HG02852 (cell line): ENCODE measurements at regions not wholly inside any gene's neighbourhood (a gene's known extent, or its start where the extent isn't known, plus 50 kb on each side); places are given as distances from the start of the nearest gene placed in this dataset.
A peak's percentile ranks its signal among the peaks of the same experiment; 100 is the strongest.

ENCODE experiments used
- ATAC-seq: cut with Tn5 transposase; IDR thresholded peaks from one replicate; pipeline ENCODE4 v1.9.1; 2021; ENCODE audit warnings: mild to moderate bottlenecking, moderate library complexity; ENCODE audit not compliant: unreplicated experiment

DNA sequence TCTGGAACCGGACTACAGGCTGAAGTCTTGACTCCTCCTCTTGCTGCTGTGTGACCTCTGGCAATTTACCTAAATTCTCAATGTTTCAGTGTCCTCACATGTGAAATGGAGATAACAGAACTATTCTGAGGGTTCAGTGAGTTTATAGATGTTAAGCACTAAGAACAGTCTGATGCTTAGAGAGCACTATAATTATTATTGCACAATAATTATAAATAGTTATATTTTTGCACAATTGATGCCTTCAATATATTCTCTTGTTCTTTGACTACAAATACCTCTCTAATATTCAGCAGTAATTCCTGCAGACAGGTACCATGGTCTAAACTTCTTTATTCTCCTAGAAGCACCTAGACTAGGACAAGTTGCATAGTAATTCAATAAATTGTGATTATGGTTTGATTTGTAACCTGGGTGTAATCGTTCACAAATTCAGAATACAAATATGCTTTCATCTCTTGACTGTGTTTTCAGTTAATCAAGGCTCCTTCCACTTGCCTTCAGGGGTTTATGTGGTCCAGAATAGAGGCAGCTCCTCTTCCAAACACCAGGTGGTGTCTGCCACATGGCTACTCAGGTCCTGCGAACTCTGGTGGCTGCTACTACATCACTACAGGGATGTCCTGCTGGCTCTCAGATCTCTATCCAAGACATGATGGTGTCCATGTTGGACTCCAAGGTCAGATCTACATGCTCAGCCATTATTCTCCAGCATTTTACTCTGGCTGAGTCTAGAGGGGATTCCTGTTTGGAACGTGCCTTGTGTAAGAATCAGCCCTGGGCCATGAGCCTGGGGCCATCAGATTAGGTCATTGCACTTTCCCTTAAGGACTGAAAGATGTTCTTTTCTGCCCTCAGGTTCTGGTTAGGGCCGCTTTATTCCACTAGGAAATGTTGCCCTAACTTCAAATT is 103.4 kb downstream of the QRFPR start:
- ATAC-seq: peak; percentile 25

DNA sequence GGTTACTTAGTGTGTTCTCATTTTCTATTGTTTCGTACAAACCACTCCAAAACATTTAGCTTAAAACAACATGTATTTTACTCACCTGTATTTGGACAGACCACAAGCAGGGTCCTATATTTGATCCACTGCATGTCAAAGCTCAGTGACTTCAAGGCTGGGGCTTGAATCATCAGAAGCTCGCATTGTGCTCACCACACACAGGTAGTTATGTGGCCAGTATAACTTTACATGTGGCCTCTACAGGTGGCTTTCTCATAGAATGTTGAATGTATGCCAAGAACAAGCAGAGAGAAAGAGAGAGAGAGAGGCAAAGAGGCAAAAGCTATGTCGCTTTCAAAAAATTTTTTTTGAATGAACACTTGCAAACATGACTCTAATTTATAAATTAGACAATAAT is 107.6 kb downstream of the QRFPR start:
- no peak for ATAC-seq

- peak; percentile 97 for ATAC-seq
Observed at GRCh38 chr4:121272526-121272925, 108.3 kb downstream of the QRFPR start.

GRCh38 chr4:121270389-121270788 is 106.3 kb upstream of the TNIP3 start:
- no peak for ATAC-seq

DNA sequence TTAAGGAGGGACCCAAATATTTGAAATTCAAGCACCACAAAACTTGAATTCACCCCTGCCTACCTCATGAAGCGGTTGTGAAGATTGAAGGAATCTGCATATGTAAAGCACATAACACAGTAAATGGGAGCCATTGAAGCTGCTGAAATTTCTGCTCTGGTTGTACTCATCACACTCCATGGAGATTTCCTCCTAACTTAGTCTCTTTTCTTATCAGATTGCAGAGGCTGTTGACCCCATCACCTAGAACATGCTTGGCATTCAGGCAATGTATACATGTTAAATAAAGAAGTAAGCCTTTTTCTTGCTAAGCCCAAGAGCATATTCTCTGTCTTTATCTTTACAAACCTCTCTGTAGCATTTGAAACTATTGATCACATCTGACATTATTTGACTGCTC is 104.9 kb upstream of the TNIP3 start:
- ATAC-seq: no peak

GRCh38 chr4:121266982-121267381 is 102.9 kb upstream of the TNIP3 start:
- ATAC-seq: no peak

GRCh38 chr4:121256887-121257466 is 92.9 kb upstream of the TNIP3 start:
- ATAC-seq: peak; percentile 0

DNA sequence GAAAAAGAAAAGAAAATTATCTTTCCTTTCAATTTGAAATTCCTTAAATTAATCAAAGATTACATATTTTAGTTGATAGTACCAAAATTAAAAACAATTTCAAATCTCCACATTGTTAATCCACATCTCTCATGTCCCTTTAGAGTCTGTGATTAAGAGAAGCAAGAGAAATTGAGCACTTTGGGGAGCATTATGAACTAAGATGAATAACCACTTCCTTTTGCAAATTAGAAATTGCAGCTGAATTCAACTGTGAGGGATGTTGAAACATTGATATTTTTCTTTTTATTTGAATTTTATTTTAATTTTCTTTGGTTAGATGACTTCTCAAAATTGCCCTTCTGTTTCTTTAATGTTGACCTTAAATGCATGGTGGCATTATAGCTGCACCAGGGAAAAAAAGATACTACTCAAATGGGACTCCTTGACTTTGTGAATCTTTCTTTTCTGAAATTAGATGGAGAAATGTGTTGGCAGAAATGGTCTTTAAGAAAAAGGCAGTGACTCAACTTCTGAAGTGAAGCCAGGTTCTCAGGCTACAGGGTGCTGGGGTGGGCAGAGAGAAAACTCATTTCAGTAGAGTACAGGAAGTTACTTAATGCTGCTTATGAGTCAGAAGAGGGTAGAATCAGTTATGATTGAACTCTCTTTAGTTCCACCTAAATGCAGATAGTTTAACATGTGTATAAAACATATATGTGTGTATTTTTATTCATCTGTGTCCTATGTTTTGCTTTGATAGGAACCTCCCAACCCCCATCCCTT is 92.0 kb upstream of the TNIP3 start:
- ATAC-seq: peak; percentile 99

- ATAC-seq: no peak
Observed at GRCh38 chr4:121253961-121254360, 89.8 kb upstream of the TNIP3 start.

- peak; percentile 38 for ATAC-seq
Observed at GRCh38 chr4:121252224-121252806, 88.2 kb upstream of the TNIP3 start.

DNA sequence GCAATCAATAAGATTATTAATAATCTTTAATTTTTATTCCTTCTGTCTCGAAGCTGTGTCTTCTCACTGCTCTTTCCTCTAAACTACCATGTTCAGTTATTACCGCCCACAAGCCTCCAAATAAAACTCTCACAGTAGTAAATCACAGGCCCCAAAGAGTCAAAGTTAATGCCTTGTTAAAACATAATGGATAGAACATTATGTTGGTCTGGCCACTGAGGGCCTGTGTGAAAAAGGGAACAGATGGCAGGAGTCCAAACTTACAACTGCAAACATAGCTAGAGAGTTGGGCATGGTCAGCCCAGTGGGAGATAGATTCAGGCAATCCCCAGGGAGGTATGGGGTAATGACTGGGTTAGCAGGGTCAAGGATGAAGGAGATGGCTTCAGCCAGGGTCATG is 84.6 kb upstream of the TNIP3 start:
- no peak for ATAC-seq

DNA sequence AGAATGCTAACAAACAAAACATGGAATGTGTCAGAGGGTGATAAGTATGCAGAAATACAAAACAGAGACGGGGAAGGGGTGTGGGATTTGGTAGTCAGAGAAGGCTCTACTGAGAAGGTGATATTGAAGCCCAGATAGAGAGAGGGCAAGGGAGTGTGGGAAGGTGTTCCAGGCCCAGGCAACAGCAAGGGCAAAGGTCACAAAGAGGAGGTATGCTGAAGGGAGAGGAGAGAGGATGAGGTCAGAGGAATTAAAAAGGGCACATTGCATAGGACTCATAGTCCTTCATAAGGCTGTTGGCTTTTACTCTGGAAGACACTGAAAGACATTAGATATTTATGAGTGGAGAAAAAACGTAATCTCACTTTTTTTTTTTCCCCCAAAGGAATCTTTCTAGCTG is 82.6 kb upstream of the TNIP3 start:
- no peak for ATAC-seq

- ATAC-seq: peak; percentile 79
Observed at GRCh38 chr4:121243485-121243884, 79.4 kb upstream of the TNIP3 start.

DNA sequence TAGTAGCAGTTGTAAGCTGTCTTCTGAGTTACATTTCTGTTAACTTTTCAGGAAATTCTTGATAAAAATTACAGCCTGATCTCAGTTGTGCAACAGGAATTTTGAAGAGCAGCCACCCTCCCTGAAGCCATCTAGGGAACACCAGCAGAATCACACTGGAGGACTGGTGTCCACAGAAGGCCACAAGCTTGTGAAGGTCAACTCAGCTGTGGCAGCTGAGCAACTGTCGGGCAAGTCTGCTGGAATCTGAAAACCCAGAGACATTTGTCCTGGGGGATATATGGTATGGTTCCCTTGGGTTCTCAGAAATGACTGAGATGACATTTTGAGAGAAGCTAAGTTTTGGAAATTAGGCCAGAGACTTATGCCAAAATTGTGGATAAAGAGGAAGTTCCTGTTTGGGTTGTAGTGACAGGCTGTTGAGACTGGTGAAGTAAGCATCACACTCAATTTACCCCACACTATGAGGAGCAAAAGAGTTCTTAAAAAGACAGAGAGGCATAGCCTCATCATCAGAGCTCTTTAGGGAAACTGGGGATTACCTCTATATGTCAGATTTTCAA is 78.1 kb upstream of the TNIP3 start:
- no peak for ATAC-seq

DNA sequence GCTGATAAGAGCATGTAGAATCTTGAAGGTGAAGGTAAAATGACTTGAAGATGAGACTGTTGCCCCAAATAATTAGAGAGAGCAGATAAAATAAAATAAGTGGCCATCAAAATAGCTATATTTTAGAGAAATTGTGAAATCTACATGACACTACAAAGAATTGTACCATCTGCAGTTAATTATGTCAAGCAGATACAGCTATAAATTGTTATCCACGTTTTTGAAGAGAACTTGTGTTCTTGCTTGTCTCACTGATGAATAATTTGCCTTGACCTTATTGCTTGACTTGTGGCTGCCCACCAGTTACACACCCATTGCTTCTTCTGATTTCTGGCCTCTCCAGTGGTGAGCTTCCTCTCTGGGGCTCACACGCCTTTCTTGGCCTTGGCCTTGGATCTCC is 75.8 kb upstream of the TNIP3 start:
- no peak for ATAC-seq

DNA sequence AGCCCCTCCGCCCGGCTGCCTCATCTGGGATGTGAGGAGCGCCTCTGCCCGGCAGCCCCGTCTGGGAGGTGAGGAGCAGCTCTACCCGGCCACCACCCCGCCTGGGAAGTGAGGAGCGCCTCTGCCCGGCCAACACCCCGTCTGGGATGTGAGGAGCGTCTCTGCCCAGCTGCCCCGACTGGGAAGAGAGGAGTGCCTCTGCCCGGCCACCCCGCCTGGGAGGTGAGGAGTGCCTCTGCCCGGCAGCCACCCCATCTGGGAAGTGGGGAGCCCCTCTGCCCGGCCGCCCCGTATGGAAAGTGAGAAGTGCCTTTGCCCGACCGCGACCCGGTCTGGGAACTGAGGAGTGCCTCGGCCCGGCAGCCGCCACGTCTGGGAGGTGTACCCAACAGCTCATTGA is 74.3 kb upstream of the TNIP3 start:
- no peak for ATAC-seq

DNA sequence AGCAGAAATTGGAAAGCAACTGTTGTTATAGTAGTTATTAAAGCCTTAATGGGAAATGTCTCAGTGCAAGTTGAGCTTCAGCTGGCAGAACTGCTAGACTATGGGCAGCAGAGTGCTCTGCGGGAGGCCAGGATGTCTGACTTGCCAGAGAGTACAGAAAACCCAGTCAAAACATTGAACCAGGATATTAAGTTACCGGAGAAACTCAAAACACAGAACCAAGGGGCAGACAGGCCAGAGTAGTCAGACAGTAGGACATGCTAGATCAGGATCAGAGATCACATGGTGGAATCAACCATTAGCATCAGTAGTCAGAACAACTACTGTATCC is 72.9 kb upstream of the TNIP3 start:
- no peak for ATAC-seq

DNA sequence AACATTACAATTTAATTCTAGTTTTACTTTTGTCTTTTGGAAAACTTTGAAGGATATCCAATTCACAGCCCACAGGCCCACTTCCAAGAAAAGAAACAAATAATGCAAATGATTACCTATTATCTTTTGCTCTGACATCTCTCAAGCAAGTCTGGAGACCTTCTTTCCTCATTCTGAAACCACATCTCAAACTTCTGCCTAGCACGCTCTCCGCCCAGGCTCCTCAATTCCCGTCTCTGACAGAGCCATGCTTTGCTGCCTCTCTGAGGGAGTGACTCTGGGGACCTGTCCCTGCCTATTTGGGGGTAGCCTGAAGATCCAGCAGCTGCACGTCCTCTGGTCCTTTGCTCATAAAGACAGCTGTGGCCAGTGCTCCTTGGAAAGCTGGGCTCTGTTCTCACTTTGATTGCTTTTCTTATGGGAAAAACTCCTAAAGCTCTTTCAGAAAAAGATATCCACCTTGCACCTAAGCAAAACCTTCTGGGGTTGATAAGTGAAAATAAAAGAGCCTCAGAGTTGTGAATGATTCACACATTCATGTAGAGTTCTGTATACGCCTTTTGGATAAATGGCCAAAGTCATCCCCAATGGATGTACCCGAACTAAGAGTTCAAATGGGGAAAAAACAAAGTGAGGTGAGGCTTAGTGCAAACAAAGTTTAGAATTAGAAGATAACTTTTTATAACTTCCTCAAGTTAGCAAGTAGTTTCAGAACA is 72.4 kb upstream of the TNIP3 start:
- ATAC-seq: peak; percentile 61

DNA sequence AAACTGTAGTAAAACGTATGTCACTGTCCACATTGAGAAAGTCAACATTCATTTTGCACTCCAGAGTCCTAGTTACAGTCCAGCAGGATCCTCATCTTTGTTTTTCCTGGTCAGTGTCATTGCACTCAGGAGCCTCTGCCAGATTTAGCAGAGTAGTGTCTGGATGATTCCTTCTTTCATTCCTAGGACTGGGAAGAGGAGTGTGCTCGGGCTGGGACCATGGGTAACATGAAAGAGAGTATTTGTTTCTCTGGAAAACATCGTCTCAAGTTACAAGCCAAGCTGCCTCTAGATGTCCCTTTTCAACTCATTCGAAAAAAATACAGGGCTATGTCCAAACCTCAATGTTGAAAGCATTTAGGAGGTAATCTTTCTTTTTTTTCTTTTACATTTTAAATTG is 69.9 kb upstream of the TNIP3 start:
- no peak for ATAC-seq

- no peak for ATAC-seq
Observed at GRCh38 chr4:121229993-121230392, 65.9 kb upstream of the TNIP3 start.

DNA sequence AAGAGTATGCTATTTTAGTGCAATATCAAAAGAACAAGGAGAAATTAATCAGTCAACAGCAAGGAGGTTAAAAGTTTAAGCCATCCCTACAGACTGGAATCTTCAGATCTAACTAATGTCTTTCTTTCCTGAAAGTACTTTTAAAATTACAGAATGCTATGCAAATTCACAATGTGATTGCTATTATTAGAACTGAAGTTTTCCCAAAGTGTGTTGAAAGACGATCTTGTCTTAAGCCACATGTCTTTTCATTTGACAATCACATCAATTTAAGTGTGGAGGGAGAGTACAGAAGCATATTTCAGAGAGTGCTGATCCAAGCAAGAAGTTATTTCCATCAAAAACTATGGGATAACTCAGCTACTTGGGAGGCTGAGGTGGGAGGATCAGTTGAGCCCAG is 64.7 kb upstream of the TNIP3 start:
- ATAC-seq: no peak
